ENCODE measurements at regions not wholly inside any gene's neighbourhood (a gene's known extent, or its start where the extent isn't known, plus 50 kb on each side); places are given as distances from the start of the nearest gene placed in this dataset.

- peaks cover 4% of the 10 kb centered on the region for H3K4me1 ChIP-seq (ENCODE audit: low read depth)
- DNase-seq, result no peak
- no peak overlapping the region for H3K4me3 ChIP-seq
- TF ChIP-seq CTCF (IDR thresholded peaks at IDR 0.05), result no peak
- no peaks in the 10 kb centered on the region for H3K36me3 ChIP-seq (ENCODE audit: low read depth)
- intact Hi-C loops (cut with DNase I, micrococcal nuclease), result no loop called here
- no peaks in the 10 kb centered on the region for H3K9me3 ChIP-seq
- no peak for ATAC-seq
These were observed 621.1 kb downstream of the STK39 start for GRCh38 chr2:167626301-167626700.

- TF ChIP-seq CTCF (IDR thresholded peaks at IDR 0.05), result no peak
- H3K9me3 ChIP-seq, result no peaks in the 10 kb centered on the region
- H3K36me3 ChIP-seq (ENCODE audit: low read depth), result no peaks in the 10 kb centered on the region
- ATAC-seq, result no peak
- DNase-seq, result no peak
- no peak overlapping the region for H3K4me3 ChIP-seq
- intact Hi-C loops (cut with DNase I, micrococcal nuclease), result no loop called here
- H3K4me1 ChIP-seq (ENCODE audit: low read depth), result no peaks in the 10 kb centered on the region
These were observed 630.4 kb downstream of the STK39 start for GRCh38 chr2:167616997-167617396.

- Histone ChIP-seq H3K4me3 (no peak overlapping the region), H3K36me3 (ENCODE audit: low read depth) (no peaks in the 10 kb centered on the region), H3K4me1 (ENCODE audit: low read depth) (no peaks in the 10 kb centered on the region), H3K9me3 (no peaks in the 10 kb centered on the region)
- no peak for DNase-seq
- no peak for ATAC-seq
- intact Hi-C loops (cut with DNase I, micrococcal nuclease), result no loop called here
- no peak for TF ChIP-seq CTCF (IDR thresholded peaks at IDR 0.05)
These were observed 633.9 kb downstream of the STK39 start for GRCh38 chr2:167613471-167613870.

GRCh38 chr2:167608487-167608886 is 638.9 kb downstream of the STK39 start:
- DNase-seq (no peak), ATAC-seq (no peak)
- no peak overlapping the region for H3K4me3 ChIP-seq
- H3K36me3 ChIP-seq (ENCODE audit: low read depth), result no peaks in the 10 kb centered on the region
- intact Hi-C loops (cut with DNase I, micrococcal nuclease), result no loop called here
- TF ChIP-seq CTCF (IDR thresholded peaks at IDR 0.05), result no peak
- H3K4me1 ChIP-seq (ENCODE audit: low read depth), result no peaks in the 10 kb centered on the region
- no peaks in the 10 kb centered on the region for H3K9me3 ChIP-seq

GRCh38 chr2:167607731-167608130 is 639.7 kb downstream of the STK39 start:
- TF ChIP-seq CTCF (IDR thresholded peaks at IDR 0.05), result no peak
- Histone ChIP-seq H3K9me3 (no peaks in the 10 kb centered on the region), H3K4me1 (ENCODE audit: low read depth) (no peaks in the 10 kb centered on the region), H3K36me3 (ENCODE audit: low read depth) (no peaks in the 10 kb centered on the region), H3K4me3 (no peak overlapping the region)
- no peak for DNase-seq
- ATAC-seq, result no peak
- intact Hi-C loops (cut with DNase I, micrococcal nuclease), result no loop called here

GRCh38 chr2:167607211-167607610 is 640.2 kb downstream of the STK39 start:
- no peaks in the 10 kb centered on the region for H3K9me3 ChIP-seq
- no peaks in the 10 kb centered on the region for H3K36me3 ChIP-seq (ENCODE audit: low read depth)
- DNase-seq (no peak), ATAC-seq (no peak)
- intact Hi-C loops (cut with DNase I, micrococcal nuclease), result no loop called here
- TF ChIP-seq CTCF (IDR thresholded peaks at IDR 0.05), result no peak
- H3K4me3 ChIP-seq, result no peak overlapping the region
- H3K4me1 ChIP-seq (ENCODE audit: low read depth), result no peaks in the 10 kb centered on the region

Data from mucosa of descending colon (tissue), 3 donors.